ENCODE measurements at regions not wholly inside any gene's neighbourhood (a gene's known extent, or its start where the extent isn't known, plus 50 kb on each side); places are given as distances from the start of the nearest gene placed in this dataset.

- no peak for DNase-seq (ENCODE audit: low read depth)
Observed at GRCh38 chr3:161444694-161445077, 51.9 kb upstream of the OTOL1 start.

GRCh38 chr3:161443921-161444693 lies 52.5 kb upstream of the OTOL1 start:
- DNase-seq (ENCODE audit: low read depth): no peak

GRCh38 chr3:161430307-161430706 lies 59.0 kb upstream of the SPTSSB start:
- DNase-seq (ENCODE audit: low read depth): no peak

- no peak for DNase-seq (ENCODE audit: low read depth)
Observed at GRCh38 chr3:161427347-161427746, 56.0 kb upstream of the SPTSSB start.

- no peak for DNase-seq (ENCODE audit: low read depth)
Observed at GRCh38 chr3:161426758-161427157, 55.4 kb upstream of the SPTSSB start.

- DNase-seq (ENCODE audit: low read depth): peak; percentile 35
Observed at GRCh38 chr3:161423911-161424522, 52.7 kb upstream of the SPTSSB start.

- no peak for DNase-seq (ENCODE audit: low read depth)
Observed at GRCh38 chr3:161422171-161422700, 50.9 kb upstream of the SPTSSB start.
